GM19240 (cell line): ENCODE measurements at regions not wholly inside any gene's neighbourhood (a gene's known extent, or its start where the extent isn't known, plus 50 kb on each side); places are given as distances from the start of the nearest gene placed in this dataset.

ENCODE experiments used
- DNase-seq: peaks from one replicate; pipeline ENCODE4 v3.0.0; 2011; ENCODE audit warnings: low spot score; ENCODE audit not compliant: insufficient read length

- DNase-seq, result no peak
These were observed 52.1 kb upstream of the FREM1 start for GRCh38 chr9:14962193-14962882.

- no peak for DNase-seq
These were observed 51.3 kb upstream of the FREM1 start for GRCh38 chr9:14961372-14962068.

GRCh38 chr9:14960881-14961280 is 50.7 kb upstream of the FREM1 start:
- no peak for DNase-seq
